B cell (primary cell): ENCODE measurements at regions not wholly inside any gene's neighbourhood (a gene's known extent, or its start where the extent isn't known, plus 50 kb on each side); places are given as distances from the start of the nearest gene placed in this dataset.

Source experiments
- EZH2 ChIP-seq: IDR thresholded peaks from 2 replicates; pipeline ENCODE4 v1.6.1; 2012; ENCODE audit warnings: borderline replicate concordance, low read depth, mild to moderate bottlenecking, moderate library complexity, low read length; ENCODE audit not compliant: insufficient read depth, poor library complexity, severe bottlenecking
- TF ChIP-seq, protein P1 (sequence below): fragments of 200-600 bp; IDR thresholded peaks from one replicate; pipeline ENCODE4 v1.8.0; 2022; ENCODE audit warnings: antibody characterized with exemption, mild to moderate bottlenecking

DNA sequence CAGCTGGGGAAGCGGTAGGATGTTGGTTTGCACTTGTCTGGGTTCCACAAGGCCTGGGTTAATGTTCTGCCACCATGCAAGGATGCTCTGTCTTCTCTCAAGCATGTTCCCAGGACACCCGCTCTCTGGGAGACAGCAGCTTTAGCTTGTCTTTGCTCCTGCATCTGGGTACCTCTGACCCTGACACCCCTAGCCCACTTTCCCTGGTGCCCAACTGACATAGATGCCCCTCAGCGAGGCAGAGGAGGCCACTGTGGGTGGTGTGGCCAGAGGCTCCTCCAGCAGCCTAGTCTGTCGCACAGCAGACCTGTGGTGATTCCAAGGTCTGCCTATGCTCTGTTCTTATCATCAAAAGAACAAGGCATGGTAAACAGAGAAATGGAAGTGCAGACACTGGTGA is 83.6 kb upstream of the ALDH1L1 start:
- TF ChIP-seq, protein P1, sequence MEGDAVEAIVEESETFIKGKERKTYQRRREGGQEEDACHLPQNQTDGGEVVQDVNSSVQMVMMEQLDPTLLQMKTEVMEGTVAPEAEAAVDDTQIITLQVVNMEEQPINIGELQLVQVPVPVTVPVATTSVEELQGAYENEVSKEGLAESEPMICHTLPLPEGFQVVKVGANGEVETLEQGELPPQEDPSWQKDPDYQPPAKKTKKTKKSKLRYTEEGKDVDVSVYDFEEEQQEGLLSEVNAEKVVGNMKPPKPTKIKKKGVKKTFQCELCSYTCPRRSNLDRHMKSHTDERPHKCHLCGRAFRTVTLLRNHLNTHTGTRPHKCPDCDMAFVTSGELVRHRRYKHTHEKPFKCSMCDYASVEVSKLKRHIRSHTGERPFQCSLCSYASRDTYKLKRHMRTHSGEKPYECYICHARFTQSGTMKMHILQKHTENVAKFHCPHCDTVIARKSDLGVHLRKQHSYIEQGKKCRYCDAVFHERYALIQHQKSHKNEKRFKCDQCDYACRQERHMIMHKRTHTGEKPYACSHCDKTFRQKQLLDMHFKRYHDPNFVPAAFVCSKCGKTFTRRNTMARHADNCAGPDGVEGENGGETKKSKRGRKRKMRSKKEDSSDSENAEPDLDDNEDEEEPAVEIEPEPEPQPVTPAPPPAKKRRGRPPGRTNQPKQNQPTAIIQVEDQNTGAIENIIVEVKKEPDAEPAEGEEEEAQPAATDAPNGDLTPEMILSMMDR = no peak
- TF ChIP-seq EZH2 = no peak
